ENCODE measurements at regions not wholly inside any gene's neighbourhood (a gene's known extent, or its start where the extent isn't known, plus 50 kb on each side); places are given as distances from the start of the nearest gene placed in this dataset.
"Not testable (repeated sequence)": the region's sequence is repeated elsewhere in the genome, so short reads cannot be mapped to it uniquely, and the experiment has no call there.

GRCh38 chr21:25183577-25183976, 423.7 kb downstream of the MRPL39 start:
- H3K4me2 ChIP-seq (ENCODE audit: insufficient read depth, low read length), result no peak overlapping the region
- no peaks in the 10 kb centered on the region for H4K20me1 ChIP-seq (ENCODE audit: insufficient read depth, low read length)
- H3K9ac ChIP-seq (ENCODE audit: low read depth, low read length), result no peak overlapping the region
- H3K27ac ChIP-seq (ENCODE audit: low read length), result no peak overlapping the region
- H3K4me1 ChIP-seq (ENCODE audit: insufficient read depth, low read length), result no peaks in the 10 kb centered on the region
- H3K79me2 ChIP-seq (ENCODE audit: insufficient read depth, low read length), result no peaks in the 10 kb centered on the region
- no peaks in the 10 kb centered on the region for H3K9me3 ChIP-seq (ENCODE audit: insufficient read depth, low read length, severe bottlenecking)
- no peak overlapping the region for H3K4me3 ChIP-seq (ENCODE audit: low read depth in 1 of 2, low read length in 2 of 2)
- no peaks in the 10 kb centered on the region for H3K27me3 ChIP-seq (ENCODE audit: insufficient read depth, low read length, poor library complexity)
- ATAC-seq (ENCODE audit: insufficient read depth, low read depth) (no peak), DNase-seq (no peak)
- TF ChIP-seq CTCF (IDR thresholded peaks at IDR 0.05; ENCODE audit: borderline replicate concordance, extremely low read depth, low read length, poor library complexity, severe bottlenecking) (no peak), EZH2 (IDR thresholded peaks at IDR 0.05; ENCODE audit: borderline replicate concordance, low read depth, low read length, severe bottlenecking) (no peak)
- no peaks in the 10 kb centered on the region for H3K36me3 ChIP-seq (ENCODE audit: insufficient read depth, low read length)
- no peak overlapping the region for H2AFZ ChIP-seq (ENCODE audit: low read depth, low read length)

DNA sequence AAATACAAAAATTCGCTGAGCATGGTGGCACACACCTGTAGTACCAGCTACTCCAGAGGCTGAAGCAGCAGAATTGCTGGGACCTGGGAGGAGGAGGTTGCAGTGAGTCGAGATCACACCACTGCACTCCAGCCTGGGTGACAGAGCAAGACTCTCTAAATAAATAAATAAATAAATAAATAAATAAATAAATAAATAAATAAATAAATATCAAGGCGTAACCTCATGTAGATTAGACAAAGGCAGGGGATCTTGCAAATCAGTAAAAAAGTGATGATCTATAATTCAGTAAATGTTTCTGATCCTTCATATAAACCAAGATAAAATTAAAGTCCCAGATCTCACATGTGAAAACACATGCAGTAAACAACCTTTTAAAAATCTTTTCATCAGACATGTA, 425.6 kb downstream of the MRPL39 start:
- ATAC-seq (ENCODE audit: insufficient read depth, low read depth); H4K20me1 ChIP-seq (ENCODE audit: insufficient read depth, low read length); H3K4me1 ChIP-seq (ENCODE audit: insufficient read depth, low read length); H3K79me2 ChIP-seq (ENCODE audit: insufficient read depth, low read length); H3K36me3 ChIP-seq (ENCODE audit: insufficient read depth, low read length); H3K4me2 ChIP-seq (ENCODE audit: insufficient read depth, low read length); H3K27me3 ChIP-seq (ENCODE audit: insufficient read depth, low read length, poor library complexity); H3K9me3 ChIP-seq (ENCODE audit: insufficient read depth, low read length, severe bottlenecking); H3K9ac ChIP-seq (ENCODE audit: low read depth, low read length); H3K4me3 ChIP-seq (ENCODE audit: low read depth in 1 of 2, low read length in 2 of 2); H2AFZ ChIP-seq (ENCODE audit: low read depth, low read length); H3K27ac ChIP-seq (ENCODE audit: low read length); DNase-seq: not testable (repeated sequence)

DNA sequence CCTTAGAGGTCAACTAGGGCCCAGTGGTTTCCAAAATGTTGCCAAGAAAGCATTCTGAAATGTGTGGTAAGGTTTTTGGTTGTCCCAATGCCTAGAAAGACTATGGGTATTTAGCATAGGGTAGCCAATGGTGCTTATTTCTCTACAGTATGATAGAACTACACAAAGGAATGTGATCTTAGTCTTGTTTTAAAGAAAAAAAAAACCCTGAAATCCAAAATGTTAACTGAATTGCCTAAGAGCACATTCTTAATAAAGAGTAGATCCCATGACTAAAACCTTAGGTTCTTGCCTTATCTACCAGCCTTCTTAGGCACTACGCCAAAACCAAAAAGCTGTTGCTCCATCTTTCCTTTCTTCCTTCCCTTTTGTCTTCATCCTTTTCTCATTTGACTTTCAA, 428.2 kb downstream of the MRPL39 start:
- Histone ChIP-seq H3K27ac (ENCODE audit: low read length) (no peak overlapping the region), H3K4me1 (ENCODE audit: insufficient read depth, low read length) (no peaks in the 10 kb centered on the region), H3K4me3 (ENCODE audit: low read depth in 1 of 2, low read length in 2 of 2) (no peak overlapping the region), H3K4me2 (ENCODE audit: insufficient read depth, low read length) (no peak overlapping the region), H3K36me3 (ENCODE audit: insufficient read depth, low read length) (no peaks in the 10 kb centered on the region), H3K9me3 (ENCODE audit: insufficient read depth, low read length, severe bottlenecking) (no peaks in the 10 kb centered on the region), H4K20me1 (ENCODE audit: insufficient read depth, low read length) (no peaks in the 10 kb centered on the region), H3K9ac (ENCODE audit: low read depth, low read length) (no peak overlapping the region), H3K27me3 (ENCODE audit: insufficient read depth, low read length, poor library complexity) (no peaks in the 10 kb centered on the region), H2AFZ (ENCODE audit: low read depth, low read length) (no peak overlapping the region), H3K79me2 (ENCODE audit: insufficient read depth, low read length) (no peaks in the 10 kb centered on the region)
- DNase-seq, result no peak
- no peak for ATAC-seq (ENCODE audit: insufficient read depth, low read depth)
- TF ChIP-seq EZH2 (IDR thresholded peaks at IDR 0.05; ENCODE audit: borderline replicate concordance, low read depth, low read length, severe bottlenecking), result no peak
- no peak for TF ChIP-seq CTCF (IDR thresholded peaks at IDR 0.05; ENCODE audit: borderline replicate concordance, extremely low read depth, low read length, poor library complexity, severe bottlenecking)

- Histone ChIP-seq H3K27ac (ENCODE audit: low read length) (no peak overlapping the region), H3K4me2 (ENCODE audit: insufficient read depth, low read length) (no peak overlapping the region), H3K36me3 (ENCODE audit: insufficient read depth, low read length) (no peaks in the 10 kb centered on the region), H3K79me2 (ENCODE audit: insufficient read depth, low read length) (no peaks in the 10 kb centered on the region), H3K4me1 (ENCODE audit: insufficient read depth, low read length) (no peaks in the 10 kb centered on the region), H3K9ac (ENCODE audit: low read depth, low read length) (no peak overlapping the region), H3K9me3 (ENCODE audit: insufficient read depth, low read length, severe bottlenecking) (no peaks in the 10 kb centered on the region), H3K4me3 (ENCODE audit: low read depth in 1 of 2, low read length in 2 of 2) (no peak overlapping the region), H4K20me1 (ENCODE audit: insufficient read depth, low read length) (no peaks in the 10 kb centered on the region), H3K27me3 (ENCODE audit: insufficient read depth, low read length, poor library complexity) (no peaks in the 10 kb centered on the region), H2AFZ (ENCODE audit: low read depth, low read length) (no peak overlapping the region)
- ATAC-seq (ENCODE audit: insufficient read depth, low read depth) (no peak), DNase-seq (no peak)
- no peak for TF ChIP-seq CTCF (IDR thresholded peaks at IDR 0.05; ENCODE audit: borderline replicate concordance, extremely low read depth, low read length, poor library complexity, severe bottlenecking)
- no peak for TF ChIP-seq EZH2 (IDR thresholded peaks at IDR 0.05; ENCODE audit: borderline replicate concordance, low read depth, low read length, severe bottlenecking)
These were observed 430.5 kb downstream of the MRPL39 start for GRCh38 chr21:25176637-25177412.

Measured in DND-41 (cell line).